ENCODE measurements at regions not wholly inside any gene's neighbourhood (a gene's known extent, or its start where the extent isn't known, plus 50 kb on each side); places are given as distances from the start of the nearest gene placed in this dataset.

DNA sequence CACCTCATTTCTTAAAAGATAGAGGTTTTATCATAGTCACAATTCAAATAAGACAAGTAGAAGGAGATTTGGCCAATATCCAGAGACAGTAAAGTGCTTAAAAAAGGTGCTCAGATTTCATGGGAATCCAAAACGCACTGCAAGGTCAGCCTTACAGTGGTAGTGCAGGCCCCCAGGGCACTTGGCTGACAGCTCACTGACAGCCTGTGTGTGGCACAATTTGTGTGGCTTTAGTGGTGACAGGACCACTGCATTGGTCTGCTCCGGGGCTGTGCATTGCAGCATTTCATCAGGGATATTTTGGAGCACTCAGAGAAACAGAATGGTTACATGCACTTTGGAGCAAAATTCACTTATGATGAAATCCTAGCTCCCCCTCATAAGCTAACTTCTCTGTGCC lies 544.3 kb downstream of the NTRK3 start:
- TF ChIP-seq, protein P1, sequence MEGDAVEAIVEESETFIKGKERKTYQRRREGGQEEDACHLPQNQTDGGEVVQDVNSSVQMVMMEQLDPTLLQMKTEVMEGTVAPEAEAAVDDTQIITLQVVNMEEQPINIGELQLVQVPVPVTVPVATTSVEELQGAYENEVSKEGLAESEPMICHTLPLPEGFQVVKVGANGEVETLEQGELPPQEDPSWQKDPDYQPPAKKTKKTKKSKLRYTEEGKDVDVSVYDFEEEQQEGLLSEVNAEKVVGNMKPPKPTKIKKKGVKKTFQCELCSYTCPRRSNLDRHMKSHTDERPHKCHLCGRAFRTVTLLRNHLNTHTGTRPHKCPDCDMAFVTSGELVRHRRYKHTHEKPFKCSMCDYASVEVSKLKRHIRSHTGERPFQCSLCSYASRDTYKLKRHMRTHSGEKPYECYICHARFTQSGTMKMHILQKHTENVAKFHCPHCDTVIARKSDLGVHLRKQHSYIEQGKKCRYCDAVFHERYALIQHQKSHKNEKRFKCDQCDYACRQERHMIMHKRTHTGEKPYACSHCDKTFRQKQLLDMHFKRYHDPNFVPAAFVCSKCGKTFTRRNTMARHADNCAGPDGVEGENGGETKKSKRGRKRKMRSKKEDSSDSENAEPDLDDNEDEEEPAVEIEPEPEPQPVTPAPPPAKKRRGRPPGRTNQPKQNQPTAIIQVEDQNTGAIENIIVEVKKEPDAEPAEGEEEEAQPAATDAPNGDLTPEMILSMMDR (IDR thresholded peaks at IDR 0.05): no peak
- TF ChIP-seq ZFX (IDR thresholded peaks at IDR 0.05; ENCODE audit: borderline replicate concordance): no peak
- no peak overlapping the region for H3K27ac ChIP-seq

DNA sequence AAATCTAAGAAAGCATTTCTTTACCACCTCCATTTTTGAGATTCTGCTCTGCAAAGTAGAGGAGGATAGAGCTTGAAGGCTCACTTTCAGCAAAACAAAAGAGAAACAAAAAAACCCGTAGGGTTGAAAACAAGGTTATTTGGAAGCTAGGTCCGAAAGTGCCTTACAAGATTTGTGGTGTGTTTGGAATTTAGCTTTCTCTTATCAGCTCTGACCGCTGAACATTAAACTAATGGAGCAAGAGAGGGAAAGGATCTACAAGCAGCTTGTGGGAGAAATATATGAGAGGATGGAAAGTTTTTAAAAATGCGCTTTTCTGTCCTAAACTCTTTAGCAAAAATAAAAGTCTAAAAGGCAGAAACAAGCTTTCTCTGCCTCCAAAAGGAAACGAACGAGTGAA lies 545.5 kb downstream of the NTRK3 start:
- TF ChIP-seq, protein P1 (IDR thresholded peaks at IDR 0.05): no peak
- TF ChIP-seq ZFX (IDR thresholded peaks at IDR 0.05; ENCODE audit: borderline replicate concordance): no peak
- no peak overlapping the region for H3K27ac ChIP-seq

DNA sequence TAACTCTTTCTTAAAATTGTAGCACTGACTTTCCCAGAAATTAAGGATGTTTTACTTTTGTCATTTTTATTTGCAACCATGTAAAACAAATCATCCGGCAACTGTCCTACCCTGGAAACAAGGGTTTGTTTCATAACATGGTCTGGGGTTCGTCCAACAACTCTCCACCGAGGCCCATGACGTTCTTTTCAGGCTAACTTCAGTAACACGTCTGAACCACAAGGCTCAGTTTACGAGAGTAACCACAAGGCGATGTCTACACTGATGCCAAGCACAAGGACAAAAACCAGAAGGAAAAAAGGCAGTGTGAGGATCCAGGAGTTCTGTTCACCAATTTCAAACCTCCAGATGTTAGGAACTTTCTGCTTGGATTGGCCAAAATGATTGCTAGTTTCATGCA lies 546.1 kb downstream of the NTRK3 start:
- H3K27ac ChIP-seq: no peak overlapping the region
- no peak for TF ChIP-seq ZFX (IDR thresholded peaks at IDR 0.05; ENCODE audit: borderline replicate concordance)
- TF ChIP-seq, protein P1 (IDR thresholded peaks at IDR 0.05): no peak

DNA sequence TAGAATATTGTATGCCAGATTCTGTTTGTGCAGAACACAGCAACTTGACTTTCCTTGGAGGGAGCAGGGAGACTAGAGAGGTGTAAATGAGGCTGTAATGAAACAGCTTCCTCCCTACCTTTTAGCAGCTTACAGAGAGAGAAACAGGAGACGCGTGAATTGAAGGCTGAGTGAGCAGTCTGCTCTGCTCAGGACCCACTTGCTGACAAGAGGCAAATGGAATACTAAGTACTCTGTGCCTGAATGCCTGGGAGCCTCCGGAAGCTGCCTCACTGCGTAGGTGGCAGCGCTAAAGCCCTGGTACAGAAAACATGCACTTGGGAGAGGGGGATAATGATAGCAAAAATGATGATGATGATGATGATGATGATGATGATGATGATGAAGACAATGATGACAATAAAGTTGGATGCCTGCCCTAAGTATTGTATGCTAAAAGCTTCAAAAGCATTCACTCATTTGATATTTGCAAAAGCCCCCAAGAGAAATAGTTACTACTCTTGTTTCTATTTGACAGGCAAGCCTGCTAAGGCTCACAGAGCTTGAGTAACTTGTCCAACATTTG lies 548.9 kb downstream of the NTRK3 start:
- no peak overlapping the region for H3K27ac ChIP-seq

DNA sequence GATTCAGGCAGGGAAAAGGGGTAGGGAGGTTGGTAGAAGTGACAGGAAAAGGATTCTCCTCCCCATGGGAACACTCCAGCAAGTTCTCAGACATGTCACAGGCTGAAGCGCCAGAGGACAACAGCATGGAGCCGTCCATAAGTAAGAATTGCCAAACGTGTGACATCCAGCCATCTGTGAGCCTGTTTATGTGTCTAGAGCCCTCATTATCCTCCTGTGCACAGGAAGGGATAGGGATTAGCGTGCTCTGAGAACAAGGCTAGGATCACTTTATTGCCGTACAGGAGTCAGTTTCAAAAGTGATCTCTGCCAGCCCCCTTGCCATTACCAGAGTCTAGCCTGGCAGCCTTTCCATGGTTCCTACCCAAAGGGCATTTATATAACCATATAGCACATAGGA lies 549.5 kb downstream of the NTRK3 start:
- TF ChIP-seq ZFX (IDR thresholded peaks at IDR 0.05; ENCODE audit: borderline replicate concordance): no peak
- TF ChIP-seq, protein P1 (IDR thresholded peaks at IDR 0.05): no peak
- no peak overlapping the region for H3K27ac ChIP-seq

More for the DNA sequence above, 548.9 kb downstream of the NTRK3 start:
- TF ChIP-seq, protein P1 (IDR thresholded peaks at IDR 0.05): no peak
- TF ChIP-seq ZFX (IDR thresholded peaks at IDR 0.05; ENCODE audit: borderline replicate concordance): no peak

DNA sequence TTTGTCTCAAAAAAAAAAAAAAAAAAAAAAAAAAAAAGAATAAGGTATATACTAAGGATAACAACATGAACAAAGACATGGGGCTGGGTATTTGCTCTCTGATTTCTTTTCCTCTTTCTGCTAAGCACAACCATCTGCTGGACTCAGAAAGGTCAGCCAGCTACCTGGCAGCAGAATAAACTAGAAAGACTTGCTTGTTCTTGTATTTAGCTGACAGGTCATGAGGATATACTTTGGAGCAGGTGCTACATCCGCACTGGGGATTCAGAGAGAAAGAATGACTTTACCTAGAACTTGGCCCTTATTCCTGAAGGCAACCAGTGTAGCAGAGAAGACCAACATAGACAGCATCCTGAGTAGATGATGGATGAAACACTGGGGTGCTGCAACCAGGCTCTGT lies 550.5 kb downstream of the NTRK3 start:
- TF ChIP-seq, protein P1 (IDR thresholded peaks at IDR 0.05): no peak
- no peak for TF ChIP-seq ZFX (IDR thresholded peaks at IDR 0.05; ENCODE audit: borderline replicate concordance)
- no peak overlapping the region for H3K27ac ChIP-seq

DNA sequence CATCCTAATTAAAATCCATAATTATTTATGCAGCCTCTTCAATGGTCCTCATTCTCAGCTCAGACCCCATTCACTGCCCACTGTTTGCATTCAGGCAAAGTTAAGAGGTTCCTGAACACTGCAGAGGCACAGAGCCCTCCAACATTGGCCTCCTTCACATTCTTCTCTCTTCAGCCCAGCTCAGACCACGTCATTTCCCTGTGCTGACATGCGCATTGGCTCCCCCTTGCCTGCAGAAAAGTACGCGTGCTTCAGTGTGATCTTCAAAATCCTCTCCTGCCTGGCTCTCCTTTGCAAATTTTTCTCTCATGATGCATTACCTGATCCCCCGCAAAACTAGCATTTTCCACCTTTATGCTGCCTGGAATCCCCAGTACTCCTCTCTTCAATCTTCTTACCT lies 552.3 kb downstream of the NTRK3 start:
- no peak overlapping the region for H3K27ac ChIP-seq
- TF ChIP-seq, protein P1 (IDR thresholded peaks at IDR 0.05): no peak
- no peak for TF ChIP-seq ZFX (IDR thresholded peaks at IDR 0.05; ENCODE audit: borderline replicate concordance)

All from 22Rv1 (cell line).